B cell (primary cell): ENCODE measurements at regions not wholly inside any gene's neighbourhood (a gene's known extent, or its start where the extent isn't known, plus 50 kb on each side); places are given as distances from the start of the nearest gene placed in this dataset.

Experiments used
- ATAC-seq: fragments of 200-7000 bp; cut with Tn5 transposase; one replicate; pipeline ENCODE4 v1.10.0; 2021; ENCODE audit warnings: low read depth, mild to moderate bottlenecking, moderate number of reproducible peaks, moderate library complexity
- CTCF ChIA-PET: fragments of 350-600 bp; sonication (Branson Sonifier 250); formaldehyde crosslinking; loops from one replicate; lab custom pipeline; 2021; ENCODE audit warnings: antibody characterized with exemption, inconsistent platforms; lab: Charles Lee
- POLR2A ChIA-PET: fragments of 350-600 bp; sonication (Branson Sonifier 250); formaldehyde crosslinking; loops from one replicate; lab custom pipeline; 2021; ENCODE audit warnings: antibody characterized with exemption; lab: Charles Lee
- DNase-seq: peaks from one replicate; pipeline ENCODE4 v3.0.0; 2013
- H2AFZ ChIP-seq: 2 replicates; pipeline ENCODE4 v1.6.1; 2012; ENCODE audit warnings: mild to moderate bottlenecking, low read depth, low read length; ENCODE audit not compliant: insufficient read depth, poor library complexity, severe bottlenecking
- H3K27ac ChIP-seq, 2 donors: 1 replicate in 1 of 2; 2 replicates in 1 of 2; pipeline ENCODE4 v1.5.1; 2012 to 2013; ENCODE audit warnings: low read length in 2 of 2, mild to moderate bottlenecking in 2 of 2, moderate library complexity in 1 of 2
- H3K27me3 ChIP-seq, 4 experiments: fragments of 200-600 bp in 1 of 4; sonication (generic) in 1 of 4; replicated peaks in 1 of 4; 1 replicate in 2 of 4; 2 replicates in 2 of 4; pipeline versions ENCODE4 v1.6.1 to v1.7.0; 2013 to 2016; ENCODE audit warnings: low read length in 3 of 4, mild to moderate bottlenecking in 2 of 4, mixed read lengths in 1 of 4, moderate library complexity in 1 of 4; ENCODE audit not compliant: insufficient read depth in 4 of 4, control insufficient read depth in 3 of 4; ENCODE audit errors: control extremely low read depth in 1 of 4
- H3K36me3 ChIP-seq, 2 experiments: replicated peaks in 1 of 2; 1 replicate in 1 of 2; 2 replicates in 1 of 2; pipeline versions ENCODE4 v1.6.1 to v1.7.1; 2013; ENCODE audit warnings: low read length in 1 of 2; ENCODE audit not compliant: insufficient read depth in 2 of 2, control insufficient read depth in 1 of 2; ENCODE audit errors: control extremely low read depth in 1 of 2, extremely low read depth in 1 of 2
- H3K4me1 ChIP-seq, 2 donors: fragments of 200-600 bp in 1 of 2; sonication (generic) in 1 of 2; 1 replicate in 1 of 2; 2 replicates in 1 of 2; pipeline versions ENCODE4 v1.5.1 to v1.6.1; 2013 to 2017; ENCODE audit warnings: low read length in 2 of 2; ENCODE audit not compliant: control insufficient read depth in 2 of 2, insufficient read depth in 2 of 2
- H3K4me2 ChIP-seq: replicated peaks from 2 replicates; pipeline ENCODE3; 2012; ENCODE audit warnings: mild to moderate bottlenecking, low read depth, low read length; ENCODE audit not compliant: poor library complexity, severe bottlenecking
- H3K4me3 ChIP-seq, 5 experiments: fragments of 200-600 bp in 1 of 5; sonication (generic) in 1 of 5; 1 replicate in 3 of 5; 2 replicates in 2 of 5; pipeline versions ENCODE4 v1.5.1 to v1.7.0; 2011 to 2016; ENCODE audit warnings: low read length in 4 of 5, mild to moderate bottlenecking in 4 of 5, low read depth in 2 of 5, control low read depth in 1 of 5, moderate library complexity in 1 of 5; ENCODE audit not compliant: insufficient read depth in 1 of 5; ENCODE audit errors: control extremely low read depth in 1 of 5, extremely low read depth in 1 of 5
- H3K79me2 ChIP-seq: fragments of 200-600 bp; sonication (generic); one replicate; pipeline ENCODE4 v1.6.0; 2016; ENCODE audit warnings: low read length; ENCODE audit not compliant: control insufficient read depth, insufficient read depth
- H3K9ac ChIP-seq: fragments of 200-600 bp; sonication (generic); 2 replicates; pipeline ENCODE4 v1.6.1; 2017; ENCODE audit warnings: mild to moderate bottlenecking, low read length, moderate library complexity
- H3K9me3 ChIP-seq, 3 donors: one replicate each; pipeline versions ENCODE4 v1.6.1 to v1.7.1; 2013; ENCODE audit warnings: low read length in 2 of 3; ENCODE audit not compliant: control insufficient read depth in 2 of 3, insufficient read depth in 1 of 3; ENCODE audit errors: control extremely low read depth in 1 of 3
- H4K20me1 ChIP-seq: 2 replicates; pipeline ENCODE4 v1.6.0; 2012; ENCODE audit warnings: mild to moderate bottlenecking, low read length; ENCODE audit not compliant: insufficient read depth, control insufficient read depth, poor library complexity, severe bottlenecking
- H3K27ac Mint-ChIP-seq: one replicate; pipeline ENCODE4 v1.8.0; 2021; ENCODE audit warnings: mixed read lengths
- H3K27me3 Mint-ChIP-seq: one replicate; pipeline ENCODE4 v1.8.0; 2021; ENCODE audit warnings: mixed read lengths
- H3K4me1 Mint-ChIP-seq: one replicate; pipeline ENCODE4 v1.8.0; 2021; ENCODE audit warnings: mixed read lengths
- H3K4me3 Mint-ChIP-seq: one replicate; pipeline ENCODE4 v1.8.0; 2021; ENCODE audit warnings: mixed read lengths
- H3K9me3 Mint-ChIP-seq: one replicate; pipeline ENCODE4 v1.8.0; 2022; ENCODE audit warnings: mixed read lengths; ENCODE audit not compliant: insufficient read depth
- CTCF ChIP-seq: fragments of 200-600 bp; IDR thresholded peaks from one replicate; pipeline ENCODE4 v1.8.0; 2022; ENCODE audit warnings: antibody characterized with exemption, mild to moderate bottlenecking
- EZH2 ChIP-seq: IDR thresholded peaks from 2 replicates; pipeline ENCODE4 v1.6.1; 2012; ENCODE audit warnings: borderline replicate concordance, low read depth, mild to moderate bottlenecking, moderate library complexity, low read length; ENCODE audit not compliant: insufficient read depth, poor library complexity, severe bottlenecking
- WGBS: methylation state at CpG from one replicate; pipeline ENCODE4 v1.1.5; 2013; ENCODE audit warnings: missing lambda C conversion rate; ENCODE audit not compliant: insufficient coverage; 5-methylcytosine and 5-hydroxymethylcytosine counted together
- intact Hi-C: fragments of 100-400 bp; cut with micrococcal nuclease; formaldehyde crosslinking; loops from one replicate; pipeline ENCODE4 v1.10.0; 2022

- ChIA-PET CTCF (no interaction called here), POLR2A (no interaction called here)
- ATAC-seq (no peak), DNase-seq (no peak)
- Histone ChIP-seq H3K4me2 (no peak overlapping the region), H2AFZ (no peak overlapping the region), H3K27ac (no peak overlapping the region), H3K36me3 (no peaks in the 10 kb centered on the region), H3K79me2 (no peaks in the 10 kb centered on the region), H3K27me3 (no peaks in the 10 kb centered on the region), H3K4me3 (no peak overlapping the region), H3K4me1 (no peaks in the 10 kb centered on the region), H3K9me3 (peaks cover 0 to 21% (median 0%) of the 10 kb centered on the region in 3 donors), H3K9ac (no peak overlapping the region), H4K20me1 (no peaks in the 10 kb centered on the region)
- intact Hi-C loops = no loop called here
- Mint-ChIP-seq H3K27ac (no peak overlapping the region), H3K9me3 (no peaks in the 10 kb centered on the region), H3K4me1 (no peaks in the 10 kb centered on the region), H3K27me3 (no peaks in the 10 kb centered on the region), H3K4me3 (no peak overlapping the region)
- no peak for TF ChIP-seq CTCF
- no peak for TF ChIP-seq EZH2
- WGBS = 96% methylated on average over 5 of the region's 9 CpGs
Measured at GRCh38 chr6:168386973-168387372, 54.0 kb upstream of the SMOC2 start.

GRCh38 chr6:168387426-168387825 lies 53.6 kb upstream of the SMOC2 start:
- Mint-ChIP-seq H3K27me3 (no peaks in the 10 kb centered on the region), H3K4me3 (no peak overlapping the region), H3K4me1 (no peaks in the 10 kb centered on the region), H3K9me3 (no peaks in the 10 kb centered on the region), H3K27ac (no peak overlapping the region)
- Histone ChIP-seq H3K79me2 (no peaks in the 10 kb centered on the region), H3K27ac (no peak overlapping the region), H3K27me3 (no peaks in the 10 kb centered on the region), H3K4me3 (no peak overlapping the region), H3K4me2 (no peak overlapping the region), H3K4me1 (no peaks in the 10 kb centered on the region), H3K9ac (no peak overlapping the region), H3K36me3 (no peaks in the 10 kb centered on the region), H4K20me1 (no peaks in the 10 kb centered on the region), H2AFZ (no peak overlapping the region), H3K9me3 (peaks cover 0 to 16% (median 0%) of the 10 kb centered on the region in 3 donors)
- TF ChIP-seq EZH2 (no peak), CTCF (no peak)
- WGBS = 78% methylated on average over 8 of the region's 10 CpGs
- ChIA-PET CTCF (interaction anchor here (1.0 kb wide), 1 partner anchor 9 kb away, joined by 3 read pairs; no protein-coding TSS in a partner anchor), POLR2A (no interaction called here)
- no peak for ATAC-seq
- intact Hi-C loops = no loop called here
- DNase-seq = no peak
